ENCODE measurements at regions not wholly inside any gene's neighbourhood (a gene's known extent, or its start where the extent isn't known, plus 50 kb on each side); places are given as distances from the start of the nearest gene placed in this dataset.
"Not testable (repeated sequence)": the region's sequence is repeated elsewhere in the genome, so short reads cannot be mapped to it uniquely, and the experiment has no call there.

- not testable (repeated sequence) for H3K4me3 Mint-ChIP-seq; H3K4me1 Mint-ChIP-seq (ENCODE audit: unreplicated experiment); DNase-seq (ENCODE audit: extremely low spot score, unreplicated experiment); H3K27me3 Mint-ChIP-seq; H3K9me3 Mint-ChIP-seq; H3K27ac Mint-ChIP-seq; H3K36me3 Mint-ChIP-seq
Observed at GRCh38 chr7:55702831-55703230, 130.5 kb upstream of the VOPP1 start.

DNA sequence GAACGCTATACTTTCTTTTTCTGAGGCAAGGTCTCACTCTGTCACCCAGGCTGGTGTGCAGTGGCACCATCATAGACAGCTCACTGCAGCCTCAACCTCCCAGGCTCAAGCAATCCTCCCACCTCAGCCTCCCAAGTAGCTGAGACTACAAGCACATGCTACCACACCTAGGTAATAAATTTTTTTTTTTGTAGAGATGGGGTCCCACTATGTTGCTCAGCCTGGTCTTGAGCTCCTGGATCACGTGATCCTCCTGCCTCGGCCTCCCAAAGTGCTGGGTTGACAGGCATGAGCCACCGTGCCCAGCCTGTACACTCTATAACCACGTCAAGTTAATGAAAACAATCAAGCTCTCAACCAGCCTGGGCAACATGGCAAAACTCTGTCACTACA is 127.1 kb upstream of the VOPP1 start:
- H3K4me3 Mint-ChIP-seq; DNase-seq (ENCODE audit: extremely low spot score, unreplicated experiment); H3K27ac Mint-ChIP-seq; H3K9me3 Mint-ChIP-seq; H3K4me1 Mint-ChIP-seq (ENCODE audit: unreplicated experiment); H3K36me3 Mint-ChIP-seq; H3K27me3 Mint-ChIP-seq: not testable (repeated sequence)

- not testable (repeated sequence) for H3K4me3 Mint-ChIP-seq; H3K4me1 Mint-ChIP-seq (ENCODE audit: unreplicated experiment); H3K9me3 Mint-ChIP-seq; H3K27ac Mint-ChIP-seq; H3K36me3 Mint-ChIP-seq; DNase-seq (ENCODE audit: extremely low spot score, unreplicated experiment); H3K27me3 Mint-ChIP-seq
Observed at GRCh38 chr7:55698607-55699449, 126.5 kb upstream of the VOPP1 start.

GRCh38 chr7:55695893-55696701 is 123.8 kb upstream of the VOPP1 start:
- H3K9me3 Mint-ChIP-seq; H3K4me1 Mint-ChIP-seq (ENCODE audit: unreplicated experiment); H3K4me3 Mint-ChIP-seq; H3K27ac Mint-ChIP-seq; H3K36me3 Mint-ChIP-seq; DNase-seq (ENCODE audit: extremely low spot score, unreplicated experiment); H3K27me3 Mint-ChIP-seq: not testable (repeated sequence)

DNA sequence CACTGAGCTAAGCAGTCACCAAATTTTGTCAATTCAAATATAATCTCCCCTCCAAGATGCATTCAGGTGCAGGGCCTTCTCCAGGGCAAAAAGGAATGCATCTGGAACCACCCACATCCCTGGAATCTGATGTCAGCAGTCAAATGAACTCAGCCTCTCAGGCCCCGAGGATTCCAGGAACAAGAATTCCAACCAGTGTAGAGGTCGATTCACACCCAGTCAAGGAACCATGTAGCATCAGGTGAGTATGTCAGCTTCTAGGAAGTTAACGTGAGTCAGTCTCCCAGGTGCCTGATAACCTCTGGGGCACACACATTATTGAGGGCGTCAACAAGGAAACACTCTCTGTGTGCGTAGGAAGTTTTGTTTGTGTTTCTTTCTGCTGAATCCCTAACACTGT is 122.2 kb upstream of the VOPP1 start:
- H3K27me3 Mint-ChIP-seq, H3K4me3 Mint-ChIP-seq, H3K9me3 Mint-ChIP-seq: not testable (repeated sequence)

GRCh38 chr7:55688684-55689681 is 116.7 kb upstream of the VOPP1 start:
- H3K4me1 Mint-ChIP-seq (ENCODE audit: unreplicated experiment); H3K9me3 Mint-ChIP-seq; H3K36me3 Mint-ChIP-seq; H3K4me3 Mint-ChIP-seq; DNase-seq (ENCODE audit: extremely low spot score, unreplicated experiment); H3K27me3 Mint-ChIP-seq; H3K27ac Mint-ChIP-seq: not testable (repeated sequence)

More for the DNA sequence above, 122.2 kb upstream of the VOPP1 start:
- not testable (repeated sequence) for H3K27ac Mint-ChIP-seq; H3K36me3 Mint-ChIP-seq; H3K4me1 Mint-ChIP-seq (ENCODE audit: unreplicated experiment); DNase-seq (ENCODE audit: extremely low spot score, unreplicated experiment)

DNA sequence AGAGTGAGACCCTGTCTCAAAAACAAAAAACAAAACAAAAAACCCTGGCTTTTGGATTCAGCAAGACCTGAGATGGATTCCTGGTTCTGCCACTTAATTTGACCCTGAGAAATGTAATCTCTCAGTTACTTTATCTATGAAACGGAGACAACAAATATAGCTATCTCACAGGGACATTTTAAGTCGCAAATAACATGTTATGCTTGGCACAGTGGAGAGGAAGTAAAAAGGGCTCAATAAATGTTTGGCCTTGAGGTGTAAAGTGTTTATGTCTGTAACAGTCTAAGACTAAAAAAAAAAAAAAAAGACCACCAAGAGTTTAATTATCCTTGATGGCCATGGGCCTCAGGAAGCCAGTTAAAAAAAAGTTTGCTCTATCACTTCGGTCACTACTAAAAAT is 116.0 kb upstream of the VOPP1 start:
- H3K27ac Mint-ChIP-seq; H3K4me1 Mint-ChIP-seq (ENCODE audit: unreplicated experiment); H3K4me3 Mint-ChIP-seq; H3K27me3 Mint-ChIP-seq; DNase-seq (ENCODE audit: extremely low spot score, unreplicated experiment); H3K9me3 Mint-ChIP-seq; H3K36me3 Mint-ChIP-seq: not testable (repeated sequence)

DNA sequence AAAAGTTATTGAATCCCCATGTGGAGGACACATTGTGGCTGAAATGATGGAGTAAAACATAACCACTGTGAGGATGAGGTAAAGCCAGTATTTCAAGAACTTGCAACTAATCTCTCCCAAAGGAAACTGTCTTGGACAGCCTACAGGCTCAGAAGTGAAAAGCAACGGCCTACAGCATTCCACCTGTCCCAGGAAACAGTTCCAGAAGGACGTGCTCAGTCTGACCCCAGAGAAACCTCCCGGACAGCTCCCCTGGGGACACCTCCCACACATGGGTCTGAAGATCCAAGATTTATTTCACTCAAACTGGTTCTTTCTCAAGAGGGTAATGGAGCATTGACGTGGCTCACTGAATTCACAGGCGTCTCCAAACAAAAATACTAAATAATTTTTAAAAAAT is 115.0 kb upstream of the VOPP1 start:
- not testable (repeated sequence) for H3K4me1 Mint-ChIP-seq (ENCODE audit: unreplicated experiment); H3K36me3 Mint-ChIP-seq; H3K27ac Mint-ChIP-seq; H3K9me3 Mint-ChIP-seq; DNase-seq (ENCODE audit: extremely low spot score, unreplicated experiment); H3K4me3 Mint-ChIP-seq; H3K27me3 Mint-ChIP-seq

DNA sequence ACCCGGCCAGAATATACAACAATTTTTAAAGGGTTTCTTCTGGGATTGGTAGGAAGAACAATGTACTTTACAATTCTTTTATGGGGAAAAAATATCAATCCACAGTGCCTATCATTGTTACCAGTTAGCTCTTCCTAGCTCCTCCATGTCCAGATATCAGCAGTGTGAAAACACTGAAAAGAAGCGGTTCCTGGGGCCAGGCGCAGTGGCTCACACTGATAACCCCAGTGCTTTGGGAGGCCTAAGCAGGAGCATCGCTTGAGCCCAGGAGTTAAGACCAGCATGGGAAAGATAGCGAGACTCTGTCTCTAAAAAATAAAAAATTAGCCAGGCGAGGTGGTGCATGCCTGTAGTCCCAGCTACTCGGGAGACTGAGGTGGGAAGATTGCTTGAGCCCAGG is 114.5 kb upstream of the VOPP1 start:
- H3K27ac Mint-ChIP-seq; DNase-seq (ENCODE audit: extremely low spot score, unreplicated experiment); H3K36me3 Mint-ChIP-seq; H3K27me3 Mint-ChIP-seq; H3K9me3 Mint-ChIP-seq; H3K4me1 Mint-ChIP-seq (ENCODE audit: unreplicated experiment); H3K4me3 Mint-ChIP-seq: not testable (repeated sequence)

DNA sequence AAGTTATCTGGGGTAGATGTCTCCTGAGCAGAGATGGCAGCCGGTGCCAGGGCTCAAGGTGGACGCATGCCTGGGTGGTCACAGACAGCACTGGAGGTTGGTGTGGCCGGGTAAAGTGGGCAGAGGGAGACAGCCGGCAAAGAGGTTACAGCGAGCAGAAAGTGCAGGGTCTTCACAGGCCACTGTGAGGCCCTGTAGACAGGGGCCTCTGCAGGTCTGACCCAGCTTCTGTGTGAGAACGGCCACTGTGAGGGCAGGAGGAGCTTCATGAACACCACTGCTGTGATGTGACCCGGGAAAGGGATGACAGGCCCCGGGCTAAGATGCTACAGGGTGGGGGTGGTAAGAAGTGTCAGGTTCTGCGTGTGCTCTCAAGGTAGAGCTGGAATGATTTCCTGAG is 111.2 kb upstream of the VOPP1 start:
- H3K9me3 Mint-ChIP-seq; H3K27ac Mint-ChIP-seq; H3K4me3 Mint-ChIP-seq; H3K27me3 Mint-ChIP-seq; H3K4me1 Mint-ChIP-seq (ENCODE audit: unreplicated experiment); H3K36me3 Mint-ChIP-seq; DNase-seq (ENCODE audit: extremely low spot score, unreplicated experiment): not testable (repeated sequence)

DNA sequence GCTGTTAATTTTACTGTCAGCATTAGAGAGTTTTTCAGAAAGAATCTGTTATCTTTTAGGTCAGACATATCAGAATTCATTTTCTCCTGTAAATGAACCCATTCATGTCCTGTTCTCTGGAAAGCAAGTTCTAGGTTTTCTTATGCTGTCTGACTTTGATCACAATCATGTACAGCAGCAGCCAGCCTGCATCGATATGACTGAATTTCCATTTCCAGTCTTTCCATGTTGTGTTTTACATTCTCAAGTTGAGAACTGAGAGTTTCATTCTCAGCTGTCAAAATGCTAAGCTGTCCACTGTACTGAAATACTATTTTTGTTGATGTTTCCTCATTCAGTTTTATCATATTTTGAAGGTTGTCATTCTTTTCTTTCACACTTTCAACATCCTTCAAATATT is 103.3 kb upstream of the VOPP1 start:
- not testable (repeated sequence) for H3K4me1 Mint-ChIP-seq (ENCODE audit: unreplicated experiment); DNase-seq (ENCODE audit: extremely low spot score, unreplicated experiment); H3K36me3 Mint-ChIP-seq; H3K4me3 Mint-ChIP-seq; H3K27ac Mint-ChIP-seq; H3K9me3 Mint-ChIP-seq; H3K27me3 Mint-ChIP-seq

DNA sequence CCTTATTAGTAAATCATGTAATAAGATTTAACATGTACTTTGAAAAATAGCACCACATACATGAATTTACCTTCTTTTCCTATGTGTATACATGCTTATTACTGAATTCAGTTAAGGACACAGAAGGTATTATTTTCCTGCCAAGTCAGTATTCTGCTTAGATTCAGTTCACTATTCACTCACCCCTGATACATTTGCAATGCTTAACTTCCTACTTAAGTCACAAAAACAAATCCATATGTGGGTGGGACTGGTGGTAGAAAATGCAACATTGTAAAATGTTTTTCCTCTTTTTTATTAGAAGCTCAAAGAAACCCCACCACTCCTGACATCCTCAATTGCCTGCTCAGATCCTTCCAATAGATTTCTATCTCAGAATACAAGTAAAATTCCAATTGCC is 101.2 kb upstream of the VOPP1 start:
- not testable (repeated sequence) for H3K4me3 Mint-ChIP-seq

GRCh38 chr7:55672084-55672483 is 99.8 kb upstream of the VOPP1 start:
- not testable (repeated sequence) for H3K36me3 Mint-ChIP-seq; H3K27me3 Mint-ChIP-seq; H3K27ac Mint-ChIP-seq; H3K4me1 Mint-ChIP-seq (ENCODE audit: unreplicated experiment); DNase-seq (ENCODE audit: extremely low spot score, unreplicated experiment); H3K9me3 Mint-ChIP-seq; H3K4me3 Mint-ChIP-seq

More for the DNA sequence above, 101.2 kb upstream of the VOPP1 start:
- not testable (repeated sequence) for H3K36me3 Mint-ChIP-seq; H3K4me1 Mint-ChIP-seq (ENCODE audit: unreplicated experiment); H3K27me3 Mint-ChIP-seq; H3K9me3 Mint-ChIP-seq; DNase-seq (ENCODE audit: extremely low spot score, unreplicated experiment); H3K27ac Mint-ChIP-seq
